ENCODE measurements at regions not wholly inside any gene's neighbourhood (a gene's known extent, or its start where the extent isn't known, plus 50 kb on each side); places are given as distances from the start of the nearest gene placed in this dataset.

DNA sequence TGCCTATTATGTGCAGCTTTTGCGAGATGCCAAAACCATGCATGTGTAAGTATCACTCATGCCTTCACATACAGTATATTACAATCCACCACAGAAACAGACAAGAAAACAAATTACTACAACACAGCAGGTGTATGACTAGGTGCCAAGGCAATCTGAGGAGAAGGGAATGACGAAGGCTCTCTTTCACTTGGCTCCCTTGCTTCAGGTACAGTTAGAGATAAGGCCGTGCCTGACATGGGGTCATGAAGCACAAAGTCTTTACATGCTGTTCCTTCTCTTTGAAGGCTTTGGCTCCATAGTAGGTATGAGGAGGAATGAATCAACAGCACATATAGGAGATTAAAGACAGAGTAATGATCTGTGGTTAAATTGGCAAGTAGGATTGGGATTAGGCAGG, 65.2 kb upstream of the FSHB start:
- no peak overlapping the region for H3K9ac ChIP-seq (ENCODE audit: extremely low read depth, low read length, poor library complexity, severe bottlenecking)
- 96 to 100% methylated on average over 2 to 3 of the region's 3 CpGs for WGBS, 2 experiments (ENCODE audit: insufficient coverage in 1 of 2, insufficient read length in 1 of 2)
- H3K27ac Mint-ChIP-seq, result no peak overlapping the region
- H3K27ac ChIP-seq (ENCODE audit: low read depth, low read length), result no peak overlapping the region
- no peak for TF ChIP-seq CTCF (conservative IDR thresholded peaks at IDR 0.05)
- no peak for DNase-seq
- no peaks in the 10 kb centered on the region for H3K36me3 Mint-ChIP-seq (ENCODE audit: low read depth)
- H3K4me1 ChIP-seq (ENCODE audit: control insufficient read depth, insufficient read depth, low read length), result no peaks in the 10 kb centered on the region
- H3K4me1 Mint-ChIP-seq, result no peaks in the 10 kb centered on the region
- H3K9me3 ChIP-seq (ENCODE audit: control insufficient read depth, low read length), result no peaks in the 10 kb centered on the region
- peaks cover 5% of the 10 kb centered on the region for H3K27me3 Mint-ChIP-seq (ENCODE audit: insufficient read depth)
- no peaks in the 10 kb centered on the region for H3K36me3 ChIP-seq (ENCODE audit: control insufficient read depth, insufficient read depth, low read length)
- peaks cover 4% of the 10 kb centered on the region for H3K9me3 Mint-ChIP-seq
- no peak overlapping the region for H3K4me3 Mint-ChIP-seq
- no peaks in the 10 kb centered on the region for H3K27me3 ChIP-seq (ENCODE audit: control insufficient read depth, insufficient read depth, low read length, poor library complexity, severe bottlenecking)
- H3K4me3 ChIP-seq (ENCODE audit: low read length), result no peak overlapping the region

DNA sequence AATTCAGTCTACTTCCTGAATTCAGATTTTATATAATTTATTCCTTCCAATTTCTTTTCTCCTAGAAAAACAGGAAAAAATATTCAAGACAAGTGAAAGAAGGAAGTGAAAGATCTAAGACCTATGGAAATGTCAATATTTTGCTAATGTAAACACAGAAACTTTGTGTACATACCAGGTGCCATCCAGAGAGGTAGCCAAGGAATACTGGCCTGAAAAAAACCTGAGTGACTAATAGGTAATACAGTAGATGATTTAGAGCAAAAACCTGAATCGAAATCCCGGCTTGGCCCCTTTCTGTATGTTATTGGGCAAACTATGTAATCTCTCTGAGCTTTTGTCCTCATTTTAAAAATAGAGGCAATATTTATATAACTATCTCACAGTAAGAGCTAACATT, 59.2 kb upstream of the FSHB start:
- Mint-ChIP-seq H3K36me3 (ENCODE audit: low read depth) (no peaks in the 10 kb centered on the region), H3K27ac (no peak overlapping the region), H3K27me3 (ENCODE audit: insufficient read depth) (peaks cover 2% of the 10 kb centered on the region), H3K4me1 (no peaks in the 10 kb centered on the region), H3K4me3 (no peak overlapping the region), H3K9me3 (peaks cover 6% of the 10 kb centered on the region)
- Histone ChIP-seq H3K27ac (ENCODE audit: low read depth, low read length) (no peak overlapping the region), H3K4me1 (ENCODE audit: control insufficient read depth, insufficient read depth, low read length) (no peaks in the 10 kb centered on the region), H3K9me3 (ENCODE audit: control insufficient read depth, low read length) (no peaks in the 10 kb centered on the region), H3K4me3 (ENCODE audit: low read length) (no peak overlapping the region), H3K9ac (ENCODE audit: extremely low read depth, low read length, poor library complexity, severe bottlenecking) (no peak overlapping the region), H3K36me3 (ENCODE audit: control insufficient read depth, insufficient read depth, low read length) (no peaks in the 10 kb centered on the region), H3K27me3 (ENCODE audit: control insufficient read depth, insufficient read depth, low read length, poor library complexity, severe bottlenecking) (no peaks in the 10 kb centered on the region)
- no peak for DNase-seq
- 97% methylated on average over 2 of the region's 2 CpGs; no CpG with 5 or more reads in 1 of the 2 experiments for WGBS, 2 experiments (ENCODE audit: insufficient coverage in 1 of 2, insufficient read length in 1 of 2)
- TF ChIP-seq CTCF (conservative IDR thresholded peaks at IDR 0.05), result no peak

DNA sequence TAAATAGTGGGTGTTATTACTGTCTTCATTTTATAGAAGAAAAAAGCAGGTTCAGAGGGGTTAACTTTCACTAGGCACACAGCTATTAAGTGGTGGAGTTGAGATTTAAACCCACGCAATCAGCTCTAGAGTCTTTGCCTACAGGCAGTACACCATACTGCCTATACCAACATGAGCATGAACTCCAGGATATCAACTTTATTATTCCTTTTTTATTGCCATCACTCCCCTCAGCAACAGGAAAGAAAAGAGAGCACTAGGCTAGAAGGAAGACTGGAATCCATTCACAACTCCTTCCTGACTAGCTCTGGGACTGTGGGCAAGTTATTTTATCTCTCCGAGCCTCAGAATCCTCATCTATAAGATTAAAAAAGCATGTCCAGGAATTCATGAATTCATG, 58.7 kb upstream of the FSHB start:
- no peak overlapping the region for H3K4me3 Mint-ChIP-seq
- no peak for TF ChIP-seq CTCF (conservative IDR thresholded peaks at IDR 0.05)
- no peak for DNase-seq
- no peaks in the 10 kb centered on the region for H3K36me3 ChIP-seq (ENCODE audit: control insufficient read depth, insufficient read depth, low read length)
- H3K27ac Mint-ChIP-seq, result no peak overlapping the region
- peaks cover 4% of the 10 kb centered on the region for H3K27me3 Mint-ChIP-seq (ENCODE audit: insufficient read depth)
- no peak overlapping the region for H3K9ac ChIP-seq (ENCODE audit: extremely low read depth, low read length, poor library complexity, severe bottlenecking)
- H3K4me3 ChIP-seq (ENCODE audit: low read length), result no peak overlapping the region
- H3K4me1 Mint-ChIP-seq, result no peaks in the 10 kb centered on the region
- WGBS, 2 experiments (ENCODE audit: insufficient coverage in 1 of 2, insufficient read length in 1 of 2), result 86 to 93% methylated on average over 1 to 2 of the region's 2 CpGs
- peaks cover 3% of the 10 kb centered on the region for H3K9me3 ChIP-seq (ENCODE audit: control insufficient read depth, low read length)
- H3K36me3 Mint-ChIP-seq (ENCODE audit: low read depth), result no peaks in the 10 kb centered on the region
- no peaks in the 10 kb centered on the region for H3K27me3 ChIP-seq (ENCODE audit: control insufficient read depth, insufficient read depth, low read length, poor library complexity, severe bottlenecking)
- no peak overlapping the region for H3K27ac ChIP-seq (ENCODE audit: low read depth, low read length)
- H3K4me1 ChIP-seq (ENCODE audit: control insufficient read depth, insufficient read depth, low read length), result no peaks in the 10 kb centered on the region
- H3K9me3 Mint-ChIP-seq, result peaks cover 11% of the 10 kb centered on the region

Measured in endodermal cell (in vitro differentiated cells).